Heart right ventricle (tissue), 16 donors: ENCODE measurements at regions not wholly inside any gene's neighbourhood (a gene's known extent, or its start where the extent isn't known, plus 50 kb on each side); places are given as distances from the start of the nearest gene placed in this dataset.

Source experiments
- ATAC-seq, 8 donors: fragments of 200-7000 bp; cut with Tn5 transposase; one replicate each; pipeline ENCODE4 v1.9.1; 2020; ENCODE audit warnings: mild to moderate bottlenecking in 8 of 8, moderate library complexity in 8 of 8, moderate number of reproducible peaks in 1 of 8
- DNase-seq, 2 donors: peaks; one replicate each; pipeline ENCODE4 v3.0.0-alpha.2; 2020
- H3K27ac ChIP-seq, 10 donors: fragments of 200-600 bp; sonication (generic) in 2 of 10; one replicate each; pipeline versions ENCODE4 v1.5.0 to v1.8.0; 2020 to 2022; ENCODE audit warnings: mild to moderate bottlenecking in 3 of 10
- H3K27me3 ChIP-seq, 7 donors: fragments of 200-600 bp; one replicate each; pipeline ENCODE4 v1.8.0; 2021 to 2022; ENCODE audit warnings: mild to moderate bottlenecking in 2 of 7
- H3K36me3 ChIP-seq, 9 donors: fragments of 200-600 bp; sonication (generic) in 1 of 9; one replicate each; pipeline versions ENCODE4 v1.5.0 to v1.8.0; 2020 to 2022; ENCODE audit warnings: mild to moderate bottlenecking in 2 of 9
- H3K4me1 ChIP-seq, 9 donors: fragments of 200-600 bp; sonication (generic) in 1 of 9; one replicate each; pipeline versions ENCODE4 v1.5.0 to v1.8.0; 2020 to 2022; ENCODE audit warnings: mild to moderate bottlenecking in 4 of 9
- H3K4me3 ChIP-seq, 10 donors: fragments of 200-600 bp; sonication (generic) in 2 of 10; one replicate each; pipeline versions ENCODE4 v1.5.0 to v1.8.0; 2020 to 2022; ENCODE audit warnings: mild to moderate bottlenecking in 7 of 10, moderate library complexity in 2 of 10
- H3K9me3 ChIP-seq, 11 donors: fragments of 200-600 bp in 10 of 11; sonication (generic) in 2 of 11; one replicate each; pipeline versions ENCODE4 v1.5.0 to v1.8.0; 2013 to 2022; ENCODE audit warnings: mild to moderate bottlenecking in 2 of 11, control low read depth in 1 of 11, moderate library complexity in 1 of 11
- WGBS, 2 donors: extraction: QIAGEN DNeasy Blood & Tissue Kit; methylation state at CpG; one replicate each; pipeline ENCODE4 v1.1.7; 2013; ENCODE audit warnings: inconsistent platforms in 1 of 2; 5-methylcytosine and 5-hydroxymethylcytosine counted together
- intact Hi-C, 10 donors: fragments of 100-400 bp; cut with DNase I; formaldehyde crosslinking; loops; one replicate each; pipeline versions ENCODE4 v1.11.1 to v1.14.2; 2022
- TF ChIP-seq, protein P1 (sequence below), 9 donors: fragments of 200-600 bp; sonication (generic) in 2 of 9; IDR thresholded peaks; one replicate each; pipeline versions ENCODE4 v1.5.0 to v1.8.0; 2021 to 2022; ENCODE audit warnings: antibody characterized with exemption in 9 of 9, mild to moderate bottlenecking in 5 of 9, moderate library complexity in 1 of 9
- donor health status: Arrhythmogenic right ventricular cardiomyopathy.
- donor health status: ischemic (EF 13 %, LVEDD 7.1; RV severe dilation, severe dysfunction).
- donor health status: healthy with polysubstance abuse.
- donor health status: DM: no; HTN: yes; CAD: no.
- donor health status: DM: no; HTN: no; CAD: no.
- donor health status: ischemic (EF 25% LVEDD 6.9; RV normal size, moderate dysfunction).
- donor health status: ischemic (EF 25% LVEDD 5.7; RV mildly dilated, moderate dysfunction).
- donor health status: healthy.
- donor health status: DM: yes; HTN: yes; CAD: no.
- donor health status: Ischemic cardiomyopathy.
- donor health status: ischemic (EF 35%, LVEDD 5.7; RV mildly dilated, moderate dysfunction).
- donor health status: nonischemic (EF 11% LVEDD 7.7; RV severe dilation, severe dysfunction).
- donor health status: DM: yes; HTN: yes; CAD: no.
- donor health status: PGD.
- donor health status: ischemic (EF 29% LVEDD 5.4; RV normal size, mild dysfunction).
- donor health status: nonischemic (EF 23%, LVEDD 6.1; RV moderate dilation, normal function).

GRCh38 chr3:25178672-25179071, 249.4 kb upstream of the RARB start:
- ATAC-seq (peak in 4 of 8 donors; percentile 58 to 74 (median 66)), DNase-seq (no peak)
- WGBS, 2 donors = 48 to 53% methylated on average over 4 of the region's 4 CpGs
- no peaks in the 10 kb centered on the region for H3K36me3 ChIP-seq
- no peaks in the 10 kb centered on the region for H3K27me3 ChIP-seq
- TF ChIP-seq, protein P1, sequence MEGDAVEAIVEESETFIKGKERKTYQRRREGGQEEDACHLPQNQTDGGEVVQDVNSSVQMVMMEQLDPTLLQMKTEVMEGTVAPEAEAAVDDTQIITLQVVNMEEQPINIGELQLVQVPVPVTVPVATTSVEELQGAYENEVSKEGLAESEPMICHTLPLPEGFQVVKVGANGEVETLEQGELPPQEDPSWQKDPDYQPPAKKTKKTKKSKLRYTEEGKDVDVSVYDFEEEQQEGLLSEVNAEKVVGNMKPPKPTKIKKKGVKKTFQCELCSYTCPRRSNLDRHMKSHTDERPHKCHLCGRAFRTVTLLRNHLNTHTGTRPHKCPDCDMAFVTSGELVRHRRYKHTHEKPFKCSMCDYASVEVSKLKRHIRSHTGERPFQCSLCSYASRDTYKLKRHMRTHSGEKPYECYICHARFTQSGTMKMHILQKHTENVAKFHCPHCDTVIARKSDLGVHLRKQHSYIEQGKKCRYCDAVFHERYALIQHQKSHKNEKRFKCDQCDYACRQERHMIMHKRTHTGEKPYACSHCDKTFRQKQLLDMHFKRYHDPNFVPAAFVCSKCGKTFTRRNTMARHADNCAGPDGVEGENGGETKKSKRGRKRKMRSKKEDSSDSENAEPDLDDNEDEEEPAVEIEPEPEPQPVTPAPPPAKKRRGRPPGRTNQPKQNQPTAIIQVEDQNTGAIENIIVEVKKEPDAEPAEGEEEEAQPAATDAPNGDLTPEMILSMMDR (IDR thresholded peaks at IDR 0.05) = no peak
- H3K4me1 ChIP-seq = peaks cover 0 to 6% (median 0%) of the 10 kb centered on the region in 9 donors
- no peaks in the 10 kb centered on the region for H3K9me3 ChIP-seq
- H3K4me3 ChIP-seq = no peak overlapping the region
- no peak overlapping the region for H3K27ac ChIP-seq
- intact Hi-C loops = no loop called here

- DNase-seq (no peak), ATAC-seq (no peak)
- Histone ChIP-seq H3K27me3 (no peaks in the 10 kb centered on the region), H3K4me3 (no peak overlapping the region), H3K9me3 (no peaks in the 10 kb centered on the region), H3K36me3 (no peaks in the 10 kb centered on the region), H3K4me1 (peaks cover 0 to 6% (median 0%) of the 10 kb centered on the region in 9 donors), H3K27ac (no peak overlapping the region)
- intact Hi-C loops = no loop called here
- WGBS, 2 donors = 92 to 96% methylated on average over 2 of the region's 2 CpGs
- TF ChIP-seq, protein P1 (IDR thresholded peaks at IDR 0.05) = no peak
Observed at GRCh38 chr3:25181096-25181495, 247.0 kb upstream of the RARB start.

DNA sequence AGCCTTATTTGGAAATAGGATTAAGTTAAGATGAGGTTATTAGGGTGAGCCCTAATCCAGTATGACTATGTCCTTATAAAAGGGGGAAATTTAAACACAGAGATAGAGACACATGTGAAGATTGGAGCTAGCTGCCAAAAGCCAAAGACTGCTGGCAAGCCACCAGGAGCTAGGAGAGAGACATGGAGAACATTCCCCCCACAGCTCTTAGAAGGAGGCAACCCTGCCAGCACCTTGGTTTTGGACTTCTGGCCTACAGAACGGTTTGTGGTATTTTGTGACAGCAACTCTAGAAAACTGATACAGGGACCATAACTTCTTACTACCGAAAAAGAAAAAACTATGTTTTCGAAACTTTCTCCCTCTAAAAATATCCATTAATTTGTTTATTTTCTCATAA, 245.3 kb upstream of the RARB start:
- H3K4me1 ChIP-seq = peaks cover 0 to 6% (median 0%) of the 10 kb centered on the region in 9 donors
- TF ChIP-seq, protein P1 (IDR thresholded peaks at IDR 0.05) = no peak
- WGBS, 2 donors = 84 to 87% methylated on average over 3 of the region's 3 CpGs
- H3K4me3 ChIP-seq = no peak overlapping the region
- H3K27me3 ChIP-seq = no peaks in the 10 kb centered on the region
- DNase-seq = no peak
- H3K27ac ChIP-seq = no peak overlapping the region
- H3K36me3 ChIP-seq = no peaks in the 10 kb centered on the region
- ATAC-seq = no peak
- H3K9me3 ChIP-seq = no peaks in the 10 kb centered on the region
- intact Hi-C loops = no loop called here

DNA sequence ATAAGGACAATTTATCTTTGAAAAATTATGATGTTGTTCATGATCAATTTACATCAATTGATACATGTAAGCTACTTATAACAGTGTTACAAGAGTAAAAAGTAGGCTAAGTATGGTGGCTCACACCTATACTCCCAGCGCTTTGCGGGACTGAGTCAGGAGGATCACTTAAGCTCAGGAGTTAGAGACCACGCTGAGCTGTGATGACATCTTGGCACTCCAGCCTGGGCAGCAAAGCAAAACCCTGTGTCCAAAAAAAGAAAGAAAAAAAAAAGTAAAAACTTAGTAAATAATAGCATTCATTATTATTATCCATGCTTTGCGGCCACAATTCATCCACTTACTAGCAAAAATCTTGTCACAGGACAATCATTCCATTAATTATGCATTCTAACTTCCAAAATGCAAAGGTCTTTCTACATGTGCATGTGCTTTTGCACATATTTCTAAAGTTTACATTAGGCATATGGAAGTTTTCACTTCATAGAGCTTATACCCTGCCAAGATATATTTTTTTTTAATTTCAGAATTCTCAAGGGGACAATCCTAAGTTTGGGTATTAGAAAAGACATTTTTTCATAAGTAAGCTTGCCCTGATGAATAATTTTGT, 243.3 kb upstream of the RARB start:
- H3K27me3 ChIP-seq = no peaks in the 10 kb centered on the region
- intact Hi-C loops = no loop called here
- 88 to 90% methylated on average over 4 of the region's 4 CpGs for WGBS, 2 donors
- no peak overlapping the region for H3K27ac ChIP-seq
- TF ChIP-seq, protein P1 (IDR thresholded peaks at IDR 0.05) = no peak
- no peaks in the 10 kb centered on the region for H3K36me3 ChIP-seq
- H3K4me3 ChIP-seq = no peak overlapping the region
- H3K4me1 ChIP-seq = no peaks in the 10 kb centered on the region
- ATAC-seq = no peak
- DNase-seq = no peak
- no peaks in the 10 kb centered on the region for H3K9me3 ChIP-seq
